BLaER1 treated with 17β-estradiol and CSF1 and Interleukin-3, amounts not matched to agents 10 nM and 100 nM (cell line): ENCODE measurements at regions not wholly inside any gene's neighbourhood (a gene's known extent, or its start where the extent isn't known, plus 50 kb on each side); places are given as distances from the start of the nearest gene placed in this dataset.

Experiments
- H3K27ac ChIP-seq, 11 experiments: shearing (Covaris generic); formaldehyde crosslinking; 2 replicates each; pipeline ENCODE4 v1.8.1; 2022
- H3K27me3 ChIP-seq, 11 experiments: shearing (Covaris generic); formaldehyde crosslinking; 2 replicates each; pipeline ENCODE4 v1.8.1; 2022
- H3K36me3 ChIP-seq, 11 experiments: shearing (Covaris generic); formaldehyde crosslinking; 2 replicates each; pipeline ENCODE4 v1.8.1; 2022
- H3K4me1 ChIP-seq, 10 experiments: shearing (Covaris generic); formaldehyde crosslinking; 2 replicates each; pipeline ENCODE4 v1.8.1; 2022
- H3K4me2 ChIP-seq, 11 experiments: shearing (Covaris generic); formaldehyde crosslinking; 2 replicates each; pipeline ENCODE4 v1.8.1; 2022
- H3K4me3 ChIP-seq, 10 experiments: shearing (Covaris generic); formaldehyde crosslinking; 2 replicates each; pipeline ENCODE4 v1.8.1; 2022
- H3K9ac ChIP-seq, 11 experiments: shearing (Covaris generic); formaldehyde crosslinking; 2 replicates each; pipeline ENCODE4 v1.8.1; 2022
- H3K9me3 ChIP-seq, 11 experiments: shearing (Covaris generic); formaldehyde crosslinking; replicated peaks in 1 of 11; 2 replicates each; pipeline ENCODE4 v1.8.1; 2022
- H4K20me1 ChIP-seq, 11 experiments: shearing (Covaris generic); formaldehyde crosslinking; 2 replicates each; pipeline ENCODE4 v1.8.1; 2022
- Cebpa-rat ChIP-seq, 11 experiments: shearing (Covaris generic); IDR thresholded peaks; 2 replicates each; pipeline ENCODE4 v1.8.1; 2022

- Histone ChIP-seq H3K36me3 (no peaks in the 10 kb centered on the region), H3K27ac (no peak overlapping the region), H3K27me3 (no peaks in the 10 kb centered on the region), H3K4me1 (peaks cover 0 to 7% (median 2%) of the 10 kb centered on the region in 10 experiments; a peak in 10 of 20 replicates), H4K20me1 (peaks cover 0 to 3% (median 0%) of the 10 kb centered on the region in 11 experiments; a peak in 1 of 22 replicates), H3K4me3 (no peak overlapping the region), H3K4me2 (no peak overlapping the region), H3K9me3 (peaks cover 0 to 11% (median 8%) of the 10 kb centered on the region in 11 experiments; a peak in 11 of 22 replicates), H3K9ac (no peak overlapping the region)
- TF ChIP-seq Cebpa-rat (IDR thresholded peaks at IDR 0.05) = peak in 1 of 11 experiments; percentile 36; a peak in 1 of 22 replicates
Observed at GRCh38 chr17:13352747-13353415, 248.8 kb downstream of the HS3ST3A1 start.

GRCh38 chr17:13351046-13351445 lies 250.7 kb downstream of the HS3ST3A1 start:
- peaks cover 0 to 25% (median 15%) of the 10 kb centered on the region in 10 experiments; a peak in 11 of 20 replicates for H3K4me1 ChIP-seq
- H4K20me1 ChIP-seq = peaks cover 0 to 3% (median 0%) of the 10 kb centered on the region in 11 experiments; a peak in 1 of 22 replicates
- no peak overlapping the region for H3K4me3 ChIP-seq
- no peak for TF ChIP-seq Cebpa-rat (IDR thresholded peaks at IDR 0.05)
- H3K9me3 ChIP-seq = peaks cover 6 to 29% (median 9%) of the 10 kb centered on the region in 11 experiments; a peak in 17 of 22 replicates
- H3K9ac ChIP-seq = no peak overlapping the region
- H3K36me3 ChIP-seq = no peaks in the 10 kb centered on the region
- H3K27me3 ChIP-seq = no peaks in the 10 kb centered on the region
- no peak overlapping the region for H3K4me2 ChIP-seq
- H3K27ac ChIP-seq = no peak overlapping the region

GRCh38 chr17:13350466-13350865 lies 251.3 kb downstream of the HS3ST3A1 start:
- Histone ChIP-seq H3K9me3 (peaks cover 6 to 29% (median 9%) of the 10 kb centered on the region in 11 experiments; a peak in 16 of 22 replicates), H3K4me1 (peaks cover 0 to 31% (median 15%) of the 10 kb centered on the region in 10 experiments; a peak in 11 of 20 replicates), H3K27me3 (no peaks in the 10 kb centered on the region), H3K36me3 (no peaks in the 10 kb centered on the region), H3K4me2 (no peak overlapping the region), H3K4me3 (no peak overlapping the region), H3K27ac (no peak overlapping the region), H3K9ac (no peak overlapping the region), H4K20me1 (peaks cover 0 to 3% (median 0%) of the 10 kb centered on the region in 11 experiments; a peak in 1 of 22 replicates)
- no peak for TF ChIP-seq Cebpa-rat (IDR thresholded peaks at IDR 0.05)

GRCh38 chr17:13346996-13347762 lies 254.6 kb downstream of the HS3ST3A1 start:
- Histone ChIP-seq H3K27me3 (no peaks in the 10 kb centered on the region), H3K9ac (no peak overlapping the region; a peak in 1 of 22 replicates), H3K9me3 (peaks cover 6 to 29% (median 9%) of the 10 kb centered on the region in 11 experiments; a peak in 16 of 22 replicates), H3K4me2 (peak overlapping the region in 6 of 11 experiments; percentile 14 to 69 (median 31); a peak in 10 of 22 replicates), H4K20me1 (peaks cover 0 to 3% (median 0%) of the 10 kb centered on the region in 11 experiments; a peak in 1 of 22 replicates), H3K4me3 (no peak overlapping the region), H3K27ac (peak overlapping the region in 4 of 11 experiments; percentile 23 to 66 (median 44); a peak in 5 of 22 replicates), H3K4me1 (peaks cover 0 to 33% (median 15%) of the 10 kb centered on the region in 10 experiments; a peak in 11 of 20 replicates), H3K36me3 (no peaks in the 10 kb centered on the region)
- no peak for TF ChIP-seq Cebpa-rat (IDR thresholded peaks at IDR 0.05)

GRCh38 chr17:13346592-13346991 lies 255.1 kb downstream of the HS3ST3A1 start:
- Histone ChIP-seq H3K9me3 (peaks cover 6 to 29% (median 9%) of the 10 kb centered on the region in 11 experiments; a peak in 16 of 22 replicates), H3K4me2 (peak overlapping the region in 6 of 11 experiments; percentile 14 to 69 (median 43); a peak in 10 of 22 replicates), H3K27me3 (no peaks in the 10 kb centered on the region), H3K4me3 (no peak overlapping the region), H3K9ac (peak overlapping the region in 1 of 11 experiments; percentile 6; a peak in 1 of 22 replicates), H3K27ac (peak overlapping the region in 4 of 11 experiments; percentile 11 to 66 (median 38); a peak in 5 of 22 replicates), H4K20me1 (peaks cover 0 to 3% (median 0%) of the 10 kb centered on the region in 11 experiments; a peak in 1 of 22 replicates), H3K36me3 (no peaks in the 10 kb centered on the region), H3K4me1 (peaks cover 0 to 33% (median 15%) of the 10 kb centered on the region in 10 experiments; a peak in 11 of 20 replicates)
- no peak for TF ChIP-seq Cebpa-rat (IDR thresholded peaks at IDR 0.05)

GRCh38 chr17:13346081-13346533 lies 255.6 kb downstream of the HS3ST3A1 start:
- H3K4me1 ChIP-seq = peaks cover 0 to 33% (median 15%) of the 10 kb centered on the region in 10 experiments; a peak in 11 of 20 replicates
- no peaks in the 10 kb centered on the region for H3K36me3 ChIP-seq
- peaks cover 0 to 3% (median 0%) of the 10 kb centered on the region in 11 experiments; a peak in 1 of 22 replicates for H4K20me1 ChIP-seq
- peak overlapping the region in 1 of 11 experiments; percentile 6; a peak in 1 of 22 replicates for H3K9ac ChIP-seq
- peak overlapping the region in 6 of 11 experiments; percentile 14 to 69 (median 43); a peak in 10 of 22 replicates for H3K4me2 ChIP-seq
- H3K27me3 ChIP-seq = no peaks in the 10 kb centered on the region
- H3K4me3 ChIP-seq = no peak overlapping the region
- peaks cover 6 to 29% (median 9%) of the 10 kb centered on the region in 11 experiments; a peak in 16 of 22 replicates for H3K9me3 ChIP-seq
- H3K27ac ChIP-seq = peak overlapping the region in 4 of 11 experiments; percentile 23 to 66 (median 45); a peak in 6 of 22 replicates
- TF ChIP-seq Cebpa-rat (IDR thresholded peaks at IDR 0.05) = no peak

- Histone ChIP-seq H3K4me1 (no peaks in the 10 kb centered on the region), H3K27ac (no peak overlapping the region)
Observed at GRCh38 chr17:13338421-13338820, 263.3 kb downstream of the HS3ST3A1 start.

GRCh38 chr17:13337864-13338371 lies 263.8 kb downstream of the HS3ST3A1 start:
- Histone ChIP-seq H3K4me1 (no peaks in the 10 kb centered on the region), H3K36me3 (no peaks in the 10 kb centered on the region), H4K20me1 (no peaks in the 10 kb centered on the region), H3K4me2 (peak overlapping the region in 9 of 11 experiments; percentile 16 to 73 (median 32); a peak in 11 of 22 replicates), H3K27me3 (no peaks in the 10 kb centered on the region), H3K9ac (no peak overlapping the region), H3K4me3 (peak overlapping the region in 3 of 10 experiments; percentile 7 to 32 (median 31); a peak in 3 of 20 replicates), H3K9me3 (no peaks in the 10 kb centered on the region), H3K27ac (no peak overlapping the region)
- no peak for TF ChIP-seq Cebpa-rat (IDR thresholded peaks at IDR 0.05)

More at GRCh38 chr17:13338421-13338820, 263.3 kb downstream of the HS3ST3A1 start:
- Histone ChIP-seq H3K9ac (no peak overlapping the region), H3K9me3 (no peaks in the 10 kb centered on the region), H3K27me3 (no peaks in the 10 kb centered on the region), H3K4me2 (peak overlapping the region in 3 of 11 experiments; percentile 26 to 73 (median 60); a peak in 4 of 22 replicates), H4K20me1 (no peaks in the 10 kb centered on the region), H3K4me3 (peak overlapping the region in 1 of 10 experiments; percentile 31; a peak in 1 of 20 replicates), H3K36me3 (no peaks in the 10 kb centered on the region)
- TF ChIP-seq Cebpa-rat (IDR thresholded peaks at IDR 0.05) = no peak
